ENCODE measurements at regions not wholly inside any gene's neighbourhood (a gene's known extent, or its start where the extent isn't known, plus 50 kb on each side); places are given as distances from the start of the nearest gene placed in this dataset.

- dilution Hi-C loops (cut with MboI; ENCODE audit: extremely low pct_ligation_motif_present, low sequenced_read_pairs) = no loop called here
- CTCF ChIA-PET = interaction anchor here (0.9 to 3.0 kb wide), 3 partner anchors 35 to 99 kb away, joined by 3 to 13 read pairs (median 4); no protein-coding TSS in a partner anchor
- Histone ChIP-seq H3K4me1 (ENCODE audit: control insufficient read depth, extremely low read depth, insufficient read depth, low read length) (no peaks in the 10 kb centered on the region), H3K9me1 (replicated peaks; ENCODE audit: control insufficient read depth, extremely low read depth, insufficient read depth, low read length) (no peaks in the 10 kb centered on the region), H3K27me3 (ENCODE audit: control insufficient read depth in 2 of 2, insufficient read depth in 2 of 2, low read length in 2 of 2) (peaks cover 8 to 15% of the 10 kb centered on the region in 2 experiments), H3K79me2 (ENCODE audit: control insufficient read depth, insufficient read depth, low read length) (no peaks in the 10 kb centered on the region), H4K20me1 (replicated peaks; ENCODE audit: control insufficient read depth, extremely low read depth, insufficient read depth, low read length) (no peaks in the 10 kb centered on the region), H3K27ac (ENCODE audit: insufficient read depth, low read depth, low read length) (no peak overlapping the region), H3K9me3 (replicated peaks; ENCODE audit: control insufficient read depth, insufficient read depth, low read length) (no peaks in the 10 kb centered on the region), H3K9ac (replicated peaks; ENCODE audit: extremely low read depth, insufficient read depth, low read length) (no peak overlapping the region), H3K4me3 (replicated peaks in 1 of 3; ENCODE audit: insufficient read depth in 1 of 3, low read depth in 1 of 3, low read length in 3 of 3) (no peak overlapping the region), H2AFZ (ENCODE audit: low read depth, low read length) (no peak overlapping the region), H3K36me3 (ENCODE audit: control insufficient read depth in 2 of 2, extremely low read depth in 1 of 2, insufficient read depth in 2 of 2, low read length in 2 of 2) (no peaks in the 10 kb centered on the region), H3K4me2 (ENCODE audit: insufficient read depth, low read length) (no peak overlapping the region)
- no TSS peak for BruUV-seq (replicated peaks)
- POLR2A ChIA-PET = interaction anchor here (1.0 kb wide), 1 partner anchor 79 kb away, joined by 3 read pairs; the partner anchor contains the start of gene FTH1
- TF ChIP-seq POLR2AphosphoS5 (IDR thresholded peaks at IDR 0.05; ENCODE audit: insufficient read depth, low read depth, low read length) (no peak), CTCF (IDR thresholded peaks at IDR 0.05; ENCODE audit: extremely low read depth in 1 of 2, insufficient read depth in 1 of 2, low read depth in 1 of 2, low read length in 2 of 2) (no peak), JUN (IDR thresholded peaks at IDR 0.05; ENCODE audit: borderline replicate concordance, insufficient read depth, insufficient read length, low read depth) (no peak), GATA2 (IDR thresholded peaks at IDR 0.05; ENCODE audit: insufficient read depth, insufficient read length, low read depth, low read length) (no peak), FOS (IDR thresholded peaks at IDR 0.05; ENCODE audit: borderline replicate concordance, insufficient read depth, low read length) (no peak), EZH2 (IDR thresholded peaks at IDR 0.05; ENCODE audit: borderline replicate concordance, low read depth, low read length, severe bottlenecking) (no peak), MYC (IDR thresholded peaks at IDR 0.05; ENCODE audit: low read depth, low read length) (no peak), POLR2A (IDR thresholded peaks at IDR 0.05; ENCODE audit: low read depth, low read length) (no peak), MAX (IDR thresholded peaks at IDR 0.05; ENCODE audit: insufficient read depth, insufficient read length) (no peak)
- intact Hi-C loops (cut with micrococcal nuclease) = no loop called here
- DNase-seq (ENCODE audit: low read depth, low spot score) (no peak), FAIRE-seq (no peak)
Measured at GRCh38 chr11:62046568-62047100, 77.2 kb upstream of the INCENP start.

All from endothelial cell of umbilical vein (primary cell).